Right lung (tissue), 2 donors: ENCODE measurements at regions not wholly inside any gene's neighbourhood (a gene's known extent, or its start where the extent isn't known, plus 50 kb on each side); places are given as distances from the start of the nearest gene placed in this dataset.
A peak's percentile ranks its signal among the peaks of the same experiment; 100 is the strongest.
"Not testable (repeated sequence)": the region's sequence is repeated elsewhere in the genome, so short reads cannot be mapped to it uniquely, and the experiment has no call there.

Source experiments
- DNase-seq, 2 donors: peaks; one replicate each; pipeline ENCODE4 v3.0.0-alpha.2; 2013

DNA sequence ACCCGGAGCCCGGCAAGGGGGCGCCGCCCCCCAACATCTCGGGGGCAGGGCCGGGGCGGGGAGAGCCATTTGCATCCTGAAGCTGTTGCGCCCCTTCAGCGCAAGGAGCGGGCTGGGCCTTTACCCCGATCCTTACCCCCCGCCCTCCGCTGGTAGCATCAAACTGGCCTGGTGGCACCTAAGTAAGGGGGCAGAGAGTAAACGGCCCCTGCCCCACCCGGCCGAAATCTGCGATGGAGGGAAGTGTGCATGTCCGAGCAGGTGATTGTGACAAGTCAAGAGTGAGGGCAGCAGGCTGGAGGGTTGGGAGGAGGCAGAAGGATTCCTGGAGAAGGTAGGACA is 101.2 kb downstream of the ESM1 start:
- DNase-seq: no peak

DNA sequence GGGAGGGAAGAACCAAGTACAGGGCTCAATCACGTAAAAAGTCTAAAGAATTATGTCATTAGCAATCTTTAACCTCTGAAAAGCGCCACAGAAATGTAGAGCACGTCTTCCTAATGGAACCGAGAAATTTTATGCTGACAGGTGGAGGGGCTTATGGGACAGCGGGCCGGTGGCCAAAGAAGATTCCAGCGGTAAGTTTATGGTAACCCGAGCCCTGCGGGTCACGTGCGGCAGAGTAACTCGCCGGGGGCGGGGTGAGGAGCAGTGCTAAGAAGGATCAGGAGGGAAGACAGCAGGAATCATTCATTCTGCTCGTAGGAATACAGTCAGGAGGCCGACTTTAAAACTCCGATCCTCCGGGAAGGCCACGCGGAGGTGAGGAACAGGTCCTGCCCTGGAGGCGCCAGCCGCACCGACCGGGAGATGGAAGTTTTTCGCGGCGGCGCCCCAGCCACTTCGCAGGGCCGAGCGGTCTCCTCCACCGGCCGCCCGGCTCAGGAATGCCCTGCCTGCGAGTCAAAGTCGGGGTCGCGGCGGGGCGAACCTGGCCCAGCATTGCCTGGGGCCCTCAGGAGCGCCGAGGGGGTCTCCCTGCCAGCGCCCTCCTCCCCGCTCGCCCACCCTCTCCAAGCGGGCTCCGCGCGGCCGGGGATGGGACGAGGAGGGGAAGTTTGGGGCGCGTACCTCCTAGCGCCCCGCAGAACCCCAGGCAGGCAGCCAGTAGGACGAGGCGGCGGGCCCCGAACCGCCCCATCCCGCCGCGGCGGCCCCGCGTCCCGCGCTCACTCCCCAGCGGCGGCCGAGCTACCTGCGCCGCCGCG is 101.8 kb downstream of the ESM1 start:
- DNase-seq: peak in 1 of 2 donors; percentile 36

DNA sequence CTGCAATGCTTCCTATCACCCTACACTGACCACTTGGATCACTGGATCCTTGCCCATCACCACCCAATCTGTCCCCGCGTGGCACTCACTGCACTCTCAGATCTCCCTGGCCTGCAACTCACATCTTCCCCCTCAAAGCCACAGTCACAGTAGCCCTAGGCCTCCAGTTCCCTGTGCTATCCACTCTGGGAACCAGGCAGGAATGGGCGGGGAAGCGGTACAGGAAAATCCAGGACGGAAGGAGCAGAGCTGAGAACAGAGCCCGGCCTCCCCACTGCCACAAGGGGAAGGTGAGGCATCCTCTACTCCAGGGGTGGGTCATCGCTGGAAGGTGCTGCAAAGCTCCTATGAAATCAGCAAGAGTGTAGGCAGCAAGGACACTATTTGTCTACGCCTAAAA is 102.6 kb downstream of the ESM1 start:
- no peak for DNase-seq

DNA sequence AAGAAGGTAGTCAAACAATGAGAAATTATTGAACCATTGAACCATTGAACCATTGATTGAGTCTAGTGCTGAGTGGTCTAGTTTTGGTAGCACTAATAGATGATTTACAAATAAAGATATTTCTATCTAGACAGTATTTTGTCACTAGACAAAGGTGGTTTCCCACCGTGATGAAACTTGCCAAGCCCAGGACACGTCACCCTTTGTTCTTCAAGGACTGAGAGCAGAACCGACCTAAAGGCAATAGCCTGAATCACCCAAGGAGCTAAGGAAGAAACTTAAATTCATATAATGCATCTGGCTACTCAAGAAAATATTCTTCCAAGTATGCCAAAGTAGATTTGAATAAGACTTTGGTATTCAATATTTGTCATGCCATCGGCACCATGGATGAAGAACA is 103.3 kb downstream of the ESM1 start:
- DNase-seq: no peak

DNA sequence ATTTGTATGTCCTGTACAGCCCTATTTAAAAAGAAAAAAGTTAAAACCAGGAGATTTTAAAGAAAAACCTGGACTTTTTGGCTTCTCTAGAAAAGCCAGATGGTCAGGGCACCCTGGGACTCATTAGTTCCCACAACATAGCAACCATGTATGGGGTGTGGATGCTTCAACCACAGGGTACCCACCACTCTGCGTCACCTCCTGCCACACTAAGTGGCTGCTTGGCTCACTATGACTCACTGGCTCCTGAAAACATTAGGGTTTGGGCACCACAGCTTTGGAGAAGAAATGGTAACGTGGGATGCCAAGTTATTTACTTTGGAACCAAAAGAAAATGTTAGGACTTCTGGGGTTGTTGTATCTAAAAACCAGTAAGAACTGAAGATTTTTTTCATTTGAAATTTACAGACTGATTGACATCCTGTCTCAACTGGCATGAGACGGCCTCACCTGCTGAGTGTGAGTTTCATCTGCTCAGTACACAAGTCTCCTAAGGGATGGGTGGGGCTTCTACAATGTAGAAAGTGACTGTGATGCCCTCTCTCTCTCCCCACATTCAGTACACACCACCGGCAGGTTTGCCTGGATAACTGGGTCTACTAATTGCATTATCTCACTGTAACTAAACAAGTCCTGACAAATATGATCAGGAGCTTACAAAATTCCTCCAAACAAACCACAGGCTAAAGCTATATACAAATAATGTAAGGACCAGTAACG is 103.9 kb downstream of the ESM1 start:
- no peak for DNase-seq

DNA sequence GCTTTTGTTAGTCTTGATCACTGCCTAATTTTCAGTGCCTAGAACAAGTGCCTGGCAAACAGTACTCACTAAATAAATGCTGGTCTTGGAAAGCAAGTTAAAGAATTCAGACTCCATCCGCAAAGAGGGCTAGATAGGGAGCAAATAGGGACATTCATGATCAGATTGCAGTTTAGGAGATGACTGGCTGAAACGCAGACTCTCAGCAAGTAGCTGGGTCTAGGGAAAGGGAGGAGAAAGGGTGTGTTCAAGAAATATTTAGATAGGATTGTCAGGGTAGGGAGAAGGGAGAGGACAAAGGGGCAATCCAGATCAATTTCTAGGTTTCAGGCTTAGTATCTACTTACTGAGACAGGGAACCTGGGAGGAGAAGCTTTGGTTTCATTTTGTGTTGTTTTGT is 108.4 kb downstream of the ESM1 start:
- DNase-seq: no peak

DNA sequence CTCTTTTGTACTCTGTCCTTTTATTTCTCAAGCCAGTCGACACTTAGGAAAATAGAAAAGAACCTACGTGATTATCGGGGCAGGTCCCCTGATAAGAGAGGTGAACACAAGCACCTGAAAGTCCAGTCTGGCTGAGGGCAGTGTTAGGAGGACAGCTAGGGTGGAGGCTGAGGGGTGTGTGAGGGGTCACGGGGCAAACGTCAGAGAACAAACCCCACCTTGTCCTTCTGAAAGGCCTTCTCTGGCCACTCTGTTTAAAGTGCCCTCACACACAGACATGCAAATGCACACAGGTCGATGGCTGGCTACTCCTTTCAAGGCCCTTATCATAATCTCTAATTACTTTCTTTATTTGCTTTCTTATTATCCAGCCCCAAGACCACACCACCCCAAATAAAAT is 108.8 kb downstream of the ESM1 start:
- DNase-seq: no peak

DNA sequence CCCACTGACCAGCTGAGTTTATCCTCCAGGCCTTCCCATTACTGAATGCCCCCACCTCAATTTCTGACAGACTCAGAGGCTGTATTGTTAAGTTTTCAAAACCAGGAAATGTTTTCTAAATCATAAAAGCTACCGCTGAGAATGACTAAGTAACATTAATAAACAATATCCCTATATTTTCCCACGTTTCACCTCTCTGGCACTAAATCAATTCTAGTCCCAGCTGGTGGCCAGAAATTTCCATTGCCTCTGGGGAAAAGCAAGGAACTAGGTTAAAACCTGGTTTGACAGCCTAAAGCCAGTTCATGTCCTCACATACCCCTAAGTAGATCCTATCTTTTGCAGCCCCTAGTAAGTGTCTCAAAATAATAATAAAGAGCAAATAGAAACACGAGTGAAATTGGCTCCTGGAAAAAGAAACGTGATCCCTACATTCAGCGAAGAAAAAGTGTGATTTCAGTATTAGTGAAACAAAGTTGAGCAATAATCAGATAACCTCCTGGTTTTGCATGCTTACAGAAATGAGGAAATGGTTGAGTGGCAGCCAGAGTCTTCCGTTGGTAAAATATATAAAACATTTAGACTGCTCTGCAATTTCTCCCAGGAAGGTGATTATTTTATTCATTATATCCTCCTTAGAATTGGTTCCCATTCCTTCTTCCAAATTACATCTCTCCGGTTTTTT is 110.9 kb downstream of the ESM1 start:
- peak in 1 of 2 donors; percentile 24 for DNase-seq

DNA sequence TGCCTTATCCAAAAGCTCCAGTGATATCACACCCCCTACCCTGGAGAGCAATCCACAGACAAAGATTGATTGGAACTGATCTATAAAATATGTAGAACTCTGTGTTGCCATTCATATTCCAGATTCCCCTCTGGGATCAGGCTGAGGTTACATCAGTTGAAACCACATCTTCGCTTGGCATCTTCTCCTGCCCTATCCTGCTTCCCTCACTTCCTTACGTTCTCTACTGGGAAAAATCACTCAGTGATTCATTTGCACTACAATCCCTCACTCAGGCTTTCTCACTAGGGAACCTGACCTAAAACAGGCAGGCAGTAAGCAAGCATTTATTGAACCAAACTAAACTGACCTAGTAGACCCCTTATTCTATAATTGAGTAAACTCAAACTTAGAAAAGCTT is 111.7 kb downstream of the ESM1 start:
- DNase-seq: no peak

DNA sequence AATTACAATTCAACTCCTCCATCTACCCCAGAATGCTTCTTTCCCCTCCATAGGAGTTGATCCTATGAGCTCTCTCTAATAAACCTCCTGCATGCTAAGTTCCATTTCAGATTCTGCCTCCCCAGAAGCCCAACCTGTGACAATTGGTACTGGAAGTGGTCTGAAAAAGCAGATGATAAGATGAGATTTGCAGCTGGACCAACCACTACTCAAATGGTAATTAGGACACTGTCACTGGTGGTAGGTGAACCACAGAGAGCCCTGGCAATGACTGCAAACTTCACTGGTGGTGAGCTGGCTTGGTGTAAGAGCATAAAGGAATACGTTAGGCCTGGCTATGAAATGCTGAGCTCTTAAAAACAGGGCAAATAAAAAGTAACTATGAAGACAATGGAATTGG is 112.6 kb downstream of the ESM1 start:
- DNase-seq: no peak

DNA sequence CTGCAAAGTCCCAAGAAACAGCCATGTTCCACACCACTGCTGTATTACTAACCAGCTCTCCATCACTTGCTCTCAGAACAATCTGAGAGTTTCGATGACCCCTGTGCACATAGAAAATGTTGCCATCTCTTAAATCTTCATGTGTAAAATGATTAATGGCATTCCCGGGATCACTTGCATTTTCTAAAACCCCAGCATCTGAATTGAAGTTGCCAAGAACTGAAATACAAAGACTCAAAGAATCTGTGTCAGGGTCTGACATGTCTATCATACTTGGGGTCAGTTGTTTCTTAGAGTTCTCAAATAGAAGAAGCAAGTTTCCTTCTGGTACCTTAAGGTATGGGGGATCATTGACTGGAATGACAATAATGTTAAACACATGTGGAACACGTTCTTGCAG is 115.1 kb downstream of the ESM1 start:
- DNase-seq: no peak

DNA sequence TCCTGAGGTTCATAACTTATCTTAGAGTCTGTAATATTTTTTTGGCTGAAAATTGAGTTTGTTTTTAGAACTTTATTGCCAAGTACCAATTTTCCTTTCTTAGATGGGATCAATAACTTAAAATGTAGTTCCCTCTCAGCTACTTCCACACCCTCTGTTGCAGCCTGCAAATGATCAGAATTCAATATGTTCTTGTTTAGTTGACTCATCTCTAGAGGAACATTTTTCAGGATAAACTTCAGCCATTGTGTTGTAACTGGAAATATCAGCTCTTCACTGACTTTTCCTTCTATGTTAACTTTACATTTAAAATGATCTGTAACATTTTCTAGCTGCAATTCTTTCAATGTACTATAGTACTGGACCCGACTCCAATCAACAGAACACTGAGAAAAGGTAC is 115.7 kb downstream of the ESM1 start:
- DNase-seq: no peak

DNA sequence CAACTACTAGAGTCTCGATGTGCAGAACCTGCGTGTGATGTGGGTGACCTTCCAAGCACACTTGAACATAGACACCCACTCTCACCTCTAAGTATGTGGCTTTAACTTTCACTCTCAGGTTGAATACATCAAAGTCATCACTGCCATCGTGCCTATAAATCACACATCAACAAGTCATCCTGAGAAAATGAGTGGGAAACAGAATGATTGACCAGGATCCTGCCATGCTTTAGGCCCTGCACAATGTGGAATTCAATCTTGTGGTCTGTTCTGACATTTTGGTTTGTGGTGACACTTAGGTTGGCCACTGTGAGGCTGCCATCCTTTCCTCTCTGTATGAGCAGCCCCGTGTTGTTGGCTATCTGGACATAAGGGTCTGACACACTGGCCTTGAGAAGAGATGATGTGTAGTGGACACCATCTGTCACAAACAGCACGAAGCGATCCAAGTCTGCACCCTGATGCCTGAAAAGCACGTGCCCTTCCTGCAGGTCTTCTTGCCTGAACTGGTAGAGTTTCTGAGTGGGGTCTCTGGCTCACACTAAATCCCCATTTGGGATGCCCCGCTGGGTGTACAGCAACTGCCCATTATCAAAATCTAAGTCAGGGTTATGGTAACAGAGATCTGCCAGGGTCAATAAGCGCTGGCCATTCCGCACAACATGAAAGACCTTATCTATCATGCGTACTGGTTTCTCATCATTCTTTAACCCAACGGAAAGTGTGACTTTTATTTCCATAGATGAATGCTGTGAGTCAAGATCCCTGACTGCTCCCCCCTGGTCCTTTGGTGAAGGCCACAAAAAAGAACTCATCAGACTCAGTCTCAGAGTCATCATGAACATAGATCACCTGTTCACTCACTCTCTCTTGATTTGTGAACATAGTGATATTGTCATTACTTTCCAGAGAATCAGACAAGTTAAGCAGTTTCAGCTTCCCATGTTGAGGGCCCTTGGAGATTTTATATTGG is 116.6 kb downstream of the ESM1 start:
- no peak for DNase-seq

DNA sequence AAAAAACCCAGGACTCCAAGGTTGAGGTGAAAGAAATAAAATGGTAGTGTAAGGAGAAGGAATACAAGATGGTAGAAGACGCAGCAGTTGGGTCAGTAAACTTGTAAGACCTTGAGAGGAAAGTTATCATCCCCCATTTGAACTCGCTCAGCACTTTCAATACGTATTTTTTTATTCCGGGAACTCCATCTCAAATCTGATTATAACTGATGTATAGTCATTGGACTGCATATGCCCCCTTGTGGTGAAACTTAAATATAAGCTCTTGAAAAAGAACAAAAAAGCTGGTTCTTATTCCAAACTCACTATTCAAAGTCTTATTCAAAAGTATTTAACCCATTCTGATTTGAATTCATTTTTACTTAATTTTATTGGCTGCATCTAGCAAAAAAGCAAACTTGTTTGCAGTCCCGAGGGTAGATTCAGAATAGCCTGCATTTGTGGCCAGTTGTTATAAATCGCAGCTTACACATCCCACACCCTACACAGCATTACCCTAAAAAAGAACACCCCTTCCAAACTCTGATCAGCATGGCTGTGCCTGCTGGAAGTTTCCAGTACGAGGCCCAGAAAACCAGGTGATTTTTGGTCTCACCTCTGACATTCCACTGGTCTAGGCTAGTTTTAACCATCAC is 118.0 kb downstream of the ESM1 start:
- peak; percentile 35 to 57 for DNase-seq

DNA sequence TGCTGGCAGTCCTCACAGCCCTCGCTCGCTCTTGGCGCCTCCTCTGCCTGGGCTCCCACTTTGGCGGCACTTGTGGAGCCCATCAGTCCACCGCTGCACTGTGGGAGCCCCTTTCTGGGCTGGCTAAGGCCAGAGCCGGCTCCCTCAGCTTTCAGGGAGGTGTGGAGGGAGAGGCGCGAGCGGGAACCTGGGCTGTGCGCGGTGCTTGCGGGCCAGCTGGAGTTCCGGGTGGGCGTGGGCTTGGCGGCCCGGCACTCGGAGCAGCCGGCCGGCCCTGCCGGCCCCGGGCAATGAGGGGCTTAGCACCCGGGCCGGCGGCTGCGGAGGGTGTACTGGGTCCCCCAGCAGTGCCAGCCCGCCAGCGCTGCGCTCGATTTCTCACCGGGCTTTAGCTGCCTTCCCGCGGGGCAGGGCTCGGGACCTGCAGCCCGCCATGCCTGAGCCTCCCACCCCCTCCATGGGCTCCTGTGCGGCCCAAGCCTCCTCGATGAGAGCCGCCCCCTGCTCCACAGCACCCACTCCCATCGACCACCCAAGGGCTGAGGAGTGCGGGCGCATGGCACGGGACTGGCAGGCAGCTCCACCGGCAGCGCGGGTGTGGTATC is 120.4 kb downstream of the ESM1 start:
- not testable (repeated sequence) for DNase-seq

DNA sequence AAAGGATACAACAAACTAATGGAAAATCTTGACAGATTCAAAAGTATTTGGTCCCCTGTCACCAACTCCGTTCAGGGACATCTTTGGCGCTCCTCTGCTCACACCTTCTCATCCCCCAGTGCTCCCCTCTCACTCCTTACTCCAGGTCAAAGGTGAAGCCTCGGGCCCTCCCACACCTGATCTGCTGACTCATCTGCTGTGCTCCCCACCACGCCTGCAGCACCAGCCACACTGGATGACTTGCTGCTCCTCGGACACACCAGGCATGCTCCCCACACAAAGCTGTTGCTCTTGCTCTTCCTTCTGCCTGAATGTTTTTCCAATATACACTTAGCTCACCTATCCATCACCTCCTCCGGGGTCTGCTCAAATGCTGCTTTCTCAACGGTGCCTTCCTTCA is 123.4 kb downstream of the ESM1 start:
- DNase-seq: no peak

DNA sequence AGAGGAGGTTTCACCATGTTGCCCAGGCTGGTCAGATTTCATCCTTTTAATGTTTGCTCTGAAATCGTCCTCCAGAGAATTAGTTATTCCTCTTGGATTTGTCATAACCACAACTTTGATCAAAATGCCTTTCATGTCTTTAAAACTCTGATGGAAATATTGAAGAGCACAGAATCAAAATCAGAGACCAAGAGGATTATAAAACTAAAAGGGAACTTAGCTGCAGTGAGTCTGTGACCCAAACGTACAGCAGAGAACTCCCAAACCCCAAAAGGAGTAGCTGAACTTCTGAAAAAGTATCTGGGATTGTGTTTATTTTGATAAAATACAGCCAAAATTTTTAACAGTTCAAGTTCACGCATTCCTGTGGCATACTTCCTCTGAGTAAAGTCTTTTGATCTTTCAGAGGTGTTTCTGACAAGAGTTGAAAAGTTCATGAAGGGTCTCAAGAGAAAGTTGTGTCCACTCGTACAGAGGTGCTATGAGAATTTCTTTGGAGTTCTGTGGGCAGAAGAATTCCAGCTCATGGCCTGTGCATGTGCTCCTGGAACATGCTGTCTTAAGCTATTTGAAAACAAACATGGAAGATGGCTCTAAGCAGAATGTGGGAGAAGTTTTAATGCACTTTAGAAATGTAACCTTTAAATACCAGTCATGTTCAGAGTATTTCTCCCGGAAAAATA is 124.0 kb downstream of the ESM1 start:
- no peak for DNase-seq

DNA sequence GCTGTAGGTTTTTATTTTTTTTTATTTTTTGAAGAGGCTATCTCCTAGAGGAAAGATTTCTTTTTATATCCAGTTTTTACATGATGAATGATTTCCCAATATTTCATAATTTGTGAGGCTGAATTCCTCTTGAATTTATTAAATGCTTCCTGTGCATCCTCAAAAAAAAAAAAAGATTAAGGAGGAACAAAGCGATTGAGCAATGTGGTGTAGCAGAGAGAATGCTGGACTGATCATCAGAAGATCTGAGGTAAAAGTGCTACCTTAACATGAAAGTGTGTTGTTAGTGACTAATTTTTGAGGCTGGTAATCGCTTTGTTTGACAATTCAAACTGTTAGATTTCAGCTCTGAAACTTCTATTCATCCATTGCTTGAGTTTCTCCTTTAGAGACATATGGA is 125.1 kb downstream of the ESM1 start:
- DNase-seq: no peak

DNA sequence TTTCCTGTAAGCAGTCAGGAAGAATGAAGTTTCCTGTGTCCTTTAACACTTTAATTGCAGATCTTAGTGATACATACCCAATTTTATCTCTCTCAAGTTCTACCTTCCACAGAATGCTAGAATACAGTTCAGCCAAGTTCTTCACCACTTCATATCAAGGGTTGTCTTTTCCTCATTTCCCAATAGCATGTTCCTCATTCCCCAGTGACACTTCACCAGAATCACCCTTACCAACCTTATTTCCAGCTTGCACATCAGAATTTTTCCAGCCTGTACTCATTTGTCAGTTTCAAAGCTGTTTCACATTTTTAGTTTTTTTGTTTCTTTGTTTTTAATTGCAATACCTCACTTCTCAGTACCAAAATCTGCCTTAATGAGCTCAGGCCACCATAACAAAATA is 126.1 kb downstream of the ESM1 start:
- no peak for DNase-seq

DNA sequence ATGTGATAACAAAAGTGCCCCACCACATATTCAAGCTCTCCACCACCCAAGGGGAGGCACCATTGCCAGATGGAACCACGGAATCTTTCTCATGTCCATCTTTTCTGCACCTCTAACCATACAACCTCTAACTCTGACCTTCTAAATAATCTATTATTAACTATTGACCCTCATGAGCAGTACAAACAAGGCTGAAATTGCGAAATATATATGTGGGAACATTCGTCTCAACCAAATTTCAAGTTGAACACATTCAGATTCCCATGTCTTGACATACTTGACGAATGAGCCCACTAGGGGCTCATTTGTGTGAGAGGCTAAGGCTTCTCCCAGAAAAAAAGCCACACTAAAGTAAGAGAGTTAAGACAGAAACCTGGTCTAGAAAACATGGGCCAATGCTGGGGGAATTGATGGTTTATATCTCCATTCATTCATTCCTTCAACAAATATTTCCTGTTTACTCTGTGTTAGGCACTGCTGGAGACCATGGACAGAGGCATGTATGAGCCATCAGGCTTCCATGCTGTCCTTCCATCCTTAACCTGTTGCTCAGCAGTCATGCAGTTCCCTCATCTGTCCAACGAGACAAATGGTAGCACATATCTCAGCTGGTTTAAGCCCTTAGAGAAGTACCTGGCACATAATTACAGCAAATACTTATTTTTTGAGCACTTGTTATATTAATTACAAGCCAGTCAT is 130.4 kb downstream of the ESM1 start:
- DNase-seq: no peak
